Muscle of leg (tissue), 3 donors: ENCODE measurements at regions not wholly inside any gene's neighbourhood (a gene's known extent, or its start where the extent isn't known, plus 50 kb on each side); places are given as distances from the start of the nearest gene placed in this dataset.
"Not testable (repeated sequence)": the region's sequence is repeated elsewhere in the genome, so short reads cannot be mapped to it uniquely, and the experiment has no call there.

ENCODE experiments used
- DNase-seq: peaks from one replicate; pipeline ENCODE4 v3.0.0; 2013
- H3K27ac ChIP-seq: one replicate; pipeline ENCODE4 v1.5.1; 2013; ENCODE audit warnings: mild to moderate bottlenecking, low read length, control low read depth
- H3K27me3 ChIP-seq: one replicate; pipeline ENCODE4 v1.6.1; 2013; ENCODE audit warnings: low read length; ENCODE audit not compliant: control insufficient read depth, insufficient read depth
- H3K36me3 ChIP-seq: one replicate; pipeline ENCODE4 v1.6.1; 2013; ENCODE audit warnings: low read length; ENCODE audit not compliant: control insufficient read depth, insufficient read depth
- H3K4me1 ChIP-seq: one replicate; pipeline ENCODE4 v1.6.1; 2013; ENCODE audit warnings: low read length; ENCODE audit not compliant: control insufficient read depth, insufficient read depth
- H3K4me3 ChIP-seq: one replicate; pipeline ENCODE4 v1.5.1; 2013; ENCODE audit warnings: low read length, control low read depth
- H3K9me3 ChIP-seq: replicated peaks from 2 replicates; pipeline ENCODE4 v1.6.1; 2013; ENCODE audit warnings: low read depth, low read length; ENCODE audit not compliant: control insufficient read depth
- WGBS: methylation state at CpG from one replicate; pipeline ENCODE4 v1.1.5; 2013; ENCODE audit warnings: missing lambda C conversion rate; ENCODE audit not compliant: insufficient coverage; 5-methylcytosine and 5-hydroxymethylcytosine counted together

DNA sequence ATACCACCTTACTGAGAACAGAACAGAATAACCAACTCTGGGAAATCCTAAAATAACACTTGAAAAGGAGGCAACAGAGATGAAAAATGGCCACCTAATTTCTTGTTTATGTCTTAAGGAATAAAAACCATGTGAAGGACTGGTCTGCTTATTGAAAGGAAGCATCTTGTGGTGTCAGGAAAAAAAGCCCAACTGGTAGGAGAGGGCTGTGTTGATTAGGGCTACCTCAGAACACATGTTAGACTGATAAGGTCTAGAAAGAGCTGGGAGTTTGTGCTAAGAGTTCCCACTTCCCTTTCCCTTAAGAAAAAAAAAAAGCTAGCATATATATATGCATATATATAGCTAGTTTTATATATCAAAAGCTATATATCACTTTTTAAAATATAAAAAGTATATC, 425.3 kb upstream of the BTBD3 start:
- no peak overlapping the region for H3K4me3 ChIP-seq
- H3K27ac ChIP-seq = no peak overlapping the region
- no peaks in the 10 kb centered on the region for H3K27me3 ChIP-seq
- no peaks in the 10 kb centered on the region for H3K36me3 ChIP-seq
- no peaks in the 10 kb centered on the region for H3K9me3 ChIP-seq
- DNase-seq = no peak
- H3K4me1 ChIP-seq = no peaks in the 10 kb centered on the region

GRCh38 chr20:11492846-11493245, 424.8 kb upstream of the BTBD3 start:
- Histone ChIP-seq H3K4me3 (no peak overlapping the region), H3K9me3 (no peaks in the 10 kb centered on the region), H3K4me1 (no peaks in the 10 kb centered on the region), H3K27me3 (no peaks in the 10 kb centered on the region), H3K27ac (no peak overlapping the region), H3K36me3 (no peaks in the 10 kb centered on the region)
- DNase-seq = no peak

GRCh38 chr20:11496380-11496779, 421.3 kb upstream of the BTBD3 start:
- no peaks in the 10 kb centered on the region for H3K9me3 ChIP-seq
- H3K27me3 ChIP-seq = no peaks in the 10 kb centered on the region
- no peak overlapping the region for H3K27ac ChIP-seq
- H3K4me3 ChIP-seq = no peak overlapping the region
- DNase-seq = peak; percentile 52
- no peaks in the 10 kb centered on the region for H3K36me3 ChIP-seq
- no CpG with 5 or more reads among the region's 2 CpGs for WGBS
- H3K4me1 ChIP-seq = no peaks in the 10 kb centered on the region

DNA sequence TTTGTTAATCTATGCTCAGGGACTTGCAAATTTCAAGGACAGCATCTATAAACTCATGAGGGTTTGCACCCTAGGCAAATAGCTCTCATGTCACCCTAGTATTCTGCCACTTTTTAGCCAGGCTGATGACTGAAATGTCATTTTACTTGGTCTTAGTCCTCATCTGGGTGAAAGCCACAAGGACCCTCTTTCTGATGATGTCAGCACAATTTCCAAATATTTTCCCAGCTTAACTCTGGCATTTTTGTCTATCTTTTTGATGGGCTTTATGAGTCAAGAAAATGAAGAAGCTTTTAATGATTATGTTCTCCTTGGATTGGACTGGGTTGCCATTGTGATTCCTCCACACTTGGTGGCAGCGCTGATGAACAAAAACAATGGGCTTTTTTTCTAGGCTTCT, 420.1 kb upstream of the BTBD3 start:
- Histone ChIP-seq H3K4me1 (no peaks in the 10 kb centered on the region), H3K36me3 (no peaks in the 10 kb centered on the region), H3K27me3 (no peaks in the 10 kb centered on the region), H3K4me3 (no peak overlapping the region), H3K9me3 (no peaks in the 10 kb centered on the region), H3K27ac (no peak overlapping the region)
- no CpG with 5 or more reads among the region's 1 CpG for WGBS
- DNase-seq = no peak

- Histone ChIP-seq H3K36me3 (no peaks in the 10 kb centered on the region), H3K4me3 (no peak overlapping the region), H3K27me3 (no peaks in the 10 kb centered on the region), H3K4me1 (no peaks in the 10 kb centered on the region), H3K9me3 (no peaks in the 10 kb centered on the region), H3K27ac (no peak overlapping the region)
- no peak for DNase-seq
- WGBS = 78% methylated on average over 3 of the region's 6 CpGs
Observed at GRCh38 chr20:11499101-11499634, 418.5 kb upstream of the BTBD3 start.

GRCh38 chr20:11502061-11502460, 415.6 kb upstream of the BTBD3 start:
- DNase-seq = no peak
- no CpG with 5 or more reads among the region's 1 CpG for WGBS
- H3K4me3 ChIP-seq = no peak overlapping the region
- H3K27me3 ChIP-seq = no peaks in the 10 kb centered on the region
- H3K4me1 ChIP-seq = no peaks in the 10 kb centered on the region
- H3K27ac ChIP-seq = no peak overlapping the region
- H3K9me3 ChIP-seq = no peaks in the 10 kb centered on the region
- H3K36me3 ChIP-seq = no peaks in the 10 kb centered on the region

DNA sequence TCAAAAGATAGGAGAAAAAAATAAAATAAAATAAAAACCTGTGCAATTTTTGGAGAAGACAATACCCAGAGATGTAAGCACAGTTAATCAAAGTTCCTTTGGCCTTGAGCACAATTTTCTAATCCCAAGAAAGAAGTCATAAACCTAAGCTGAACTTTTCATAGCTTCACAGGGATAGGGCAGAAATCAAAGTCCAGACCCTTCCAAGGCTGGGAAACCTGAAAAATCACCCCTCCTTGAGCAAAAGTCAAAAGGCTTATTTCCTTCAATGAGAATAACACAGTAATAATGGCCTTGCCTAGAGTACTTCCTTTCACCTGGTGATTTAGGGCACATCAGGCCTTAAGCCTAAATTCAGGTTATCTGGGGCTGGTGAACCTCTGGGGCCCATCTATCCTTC, 415.0 kb upstream of the BTBD3 start:
- Histone ChIP-seq H3K27me3 (no peaks in the 10 kb centered on the region), H3K4me1 (no peaks in the 10 kb centered on the region), H3K4me3 (no peak overlapping the region), H3K27ac (no peak overlapping the region), H3K36me3 (no peaks in the 10 kb centered on the region), H3K9me3 (no peaks in the 10 kb centered on the region)
- no peak for DNase-seq

DNA sequence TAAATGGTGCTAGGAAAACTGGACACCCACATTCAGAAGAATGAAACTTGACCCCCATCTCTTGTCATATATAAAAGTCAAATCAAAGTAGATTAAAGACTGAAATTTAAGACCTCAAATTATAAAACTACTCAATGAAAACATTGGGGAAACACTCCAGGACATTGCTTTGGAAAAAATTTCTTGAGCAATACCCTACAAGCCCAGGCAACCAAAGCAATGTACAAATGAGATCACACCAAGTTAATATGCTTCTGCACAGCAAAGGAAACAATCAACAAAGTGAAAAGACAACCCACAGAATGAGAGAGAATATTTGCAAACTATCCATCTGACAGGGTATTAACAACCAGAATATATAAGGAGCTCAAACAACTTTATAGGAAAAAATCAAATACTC, 407.9 kb upstream of the BTBD3 start:
- no peak for DNase-seq
- Histone ChIP-seq H3K4me3 (no peak overlapping the region), H3K27ac (no peak overlapping the region), H3K27me3 (no peaks in the 10 kb centered on the region), H3K4me1 (no peaks in the 10 kb centered on the region), H3K9me3 (no peaks in the 10 kb centered on the region), H3K36me3 (no peaks in the 10 kb centered on the region)

GRCh38 chr20:11511821-11512220, 405.9 kb upstream of the BTBD3 start:
- no peaks in the 10 kb centered on the region for H3K4me1 ChIP-seq
- H3K9me3 ChIP-seq = no peaks in the 10 kb centered on the region
- WGBS = 82% methylated on average over 3 of the region's 5 CpGs
- DNase-seq = no peak
- H3K36me3 ChIP-seq = no peaks in the 10 kb centered on the region
- no peaks in the 10 kb centered on the region for H3K27me3 ChIP-seq
- H3K4me3 ChIP-seq = no peak overlapping the region
- H3K27ac ChIP-seq = no peak overlapping the region

DNA sequence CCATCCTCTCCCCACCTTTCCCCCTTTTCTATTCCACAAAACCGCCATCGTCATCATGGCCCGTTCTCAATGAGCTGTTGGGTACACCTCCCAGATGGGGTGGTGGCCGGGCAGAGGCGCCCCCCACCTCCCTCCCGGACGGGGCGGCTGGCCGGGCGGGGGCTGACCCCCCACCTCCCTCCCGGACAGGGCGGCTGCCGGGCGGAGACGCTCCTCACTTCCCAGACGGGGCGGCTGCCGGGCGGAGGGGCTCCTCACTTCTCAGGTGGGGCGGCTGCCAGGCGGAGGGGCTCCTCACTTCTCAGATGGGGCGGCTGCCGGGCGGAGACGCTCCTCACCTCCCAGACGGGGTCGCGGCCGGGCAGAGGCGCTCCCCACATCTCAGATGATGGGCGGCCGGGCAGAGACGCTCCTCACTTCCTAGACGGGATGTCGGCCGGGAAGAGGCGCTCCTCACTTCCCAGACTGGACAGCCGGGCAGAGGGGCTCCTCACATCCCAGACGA, 404.4 kb upstream of the BTBD3 start:
- not testable (repeated sequence) for H3K27me3 ChIP-seq, H3K9me3 ChIP-seq, DNase-seq, H3K4me3 ChIP-seq, H3K36me3 ChIP-seq, H3K4me1 ChIP-seq, H3K27ac ChIP-seq
- WGBS = 89% methylated on average over 13 of the region's 39 CpGs

GRCh38 chr20:11516448-11516847, 401.2 kb upstream of the BTBD3 start:
- DNase-seq = no peak
- Histone ChIP-seq H3K27ac (no peak overlapping the region), H3K27me3 (no peaks in the 10 kb centered on the region), H3K9me3 (no peaks in the 10 kb centered on the region), H3K4me1 (no peaks in the 10 kb centered on the region), H3K4me3 (no peak overlapping the region), H3K36me3 (no peaks in the 10 kb centered on the region)
- WGBS = 100% methylated on average over 2 of the region's 4 CpGs
